Gastroesophageal sphincter (tissue), 4 donors: ENCODE measurements at regions not wholly inside any gene's neighbourhood (a gene's known extent, or its start where the extent isn't known, plus 50 kb on each side); places are given as distances from the start of the nearest gene placed in this dataset.

ENCODE experiments used
- ATAC-seq: fragments of 150-250 bp; one replicate; pipeline ENCODE4 v1.9.1; 2016; ENCODE audit warnings: mild to moderate bottlenecking, moderate library complexity
- H3K27ac ChIP-seq, 4 donors: fragments of 200-600 bp; sonication (generic) in 3 of 4; 1 replicate in 3 of 4; 2 replicates in 1 of 4; pipeline ENCODE4 v1.5.1; 2016 to 2019
- H3K27me3 ChIP-seq: fragments of 200-600 bp; sonication (generic); one replicate; pipeline ENCODE4 v1.5.1; 2019
- H3K36me3 ChIP-seq, 2 donors: fragments of 200-600 bp; sonication (generic); one replicate each; pipeline ENCODE4 v1.5.1; 2019; ENCODE audit warnings: control low read depth in 1 of 2
- H3K4me1 ChIP-seq, 3 donors: fragments of 200-600 bp; sonication (generic); 1 replicate in 2 of 3; 2 replicates in 1 of 3; pipeline ENCODE4 v1.5.1; 2016 to 2019; ENCODE audit warnings: control low read depth in 2 of 3
- H3K4me3 ChIP-seq, 2 donors: fragments of 200-600 bp; sonication (generic); one replicate each; pipeline ENCODE4 v1.5.1; 2019; ENCODE audit warnings: mild to moderate bottlenecking in 1 of 2, moderate library complexity in 1 of 2
- H3K9me3 ChIP-seq, 3 donors: fragments of 200-600 bp; sonication (generic); one replicate each; pipeline ENCODE4 v1.5.1; 2017 to 2019; ENCODE audit warnings: control low read depth in 2 of 3
- EP300 ChIP-seq: sonication (generic); formaldehyde crosslinking; IDR thresholded peaks from one replicate; pipeline ENCODE4 v1.6.1; 2017; ENCODE audit warnings: antibody characterized with exemption, mild to moderate bottlenecking
- POLR2A ChIP-seq, 2 donors: fragments of 450-650 bp; IDR thresholded peaks; one replicate each; pipeline ENCODE4 v1.6.1; 2017; ENCODE audit warnings: antibody characterized with exemption in 2 of 2, mild to moderate bottlenecking in 2 of 2, moderate library complexity in 1 of 2
- POLR2AphosphoS5 ChIP-seq: sonication (generic); formaldehyde crosslinking; IDR thresholded peaks from one replicate; pipeline ENCODE4 v1.6.1; 2017; ENCODE audit warnings: antibody characterized with exemption
- WGBS, 2 donors: methylation state at CpG; one replicate each; pipeline ENCODE4 v1.1.5; 2018; ENCODE audit warnings: low coverage in 1 of 2; 5-methylcytosine and 5-hydroxymethylcytosine counted together
- TF ChIP-seq, protein P1 (sequence below), 4 experiments: fragments of 200-600 bp in 2 of 4; fragments of 450-650 bp in 2 of 4; sonication (generic) in 1 of 4; IDR thresholded peaks; one replicate each; pipeline ENCODE4 v1.5.1; 2017 to 2019; ENCODE audit warnings: antibody characterized with exemption in 4 of 4, mild to moderate bottlenecking in 2 of 4, moderate library complexity in 2 of 4

DNA sequence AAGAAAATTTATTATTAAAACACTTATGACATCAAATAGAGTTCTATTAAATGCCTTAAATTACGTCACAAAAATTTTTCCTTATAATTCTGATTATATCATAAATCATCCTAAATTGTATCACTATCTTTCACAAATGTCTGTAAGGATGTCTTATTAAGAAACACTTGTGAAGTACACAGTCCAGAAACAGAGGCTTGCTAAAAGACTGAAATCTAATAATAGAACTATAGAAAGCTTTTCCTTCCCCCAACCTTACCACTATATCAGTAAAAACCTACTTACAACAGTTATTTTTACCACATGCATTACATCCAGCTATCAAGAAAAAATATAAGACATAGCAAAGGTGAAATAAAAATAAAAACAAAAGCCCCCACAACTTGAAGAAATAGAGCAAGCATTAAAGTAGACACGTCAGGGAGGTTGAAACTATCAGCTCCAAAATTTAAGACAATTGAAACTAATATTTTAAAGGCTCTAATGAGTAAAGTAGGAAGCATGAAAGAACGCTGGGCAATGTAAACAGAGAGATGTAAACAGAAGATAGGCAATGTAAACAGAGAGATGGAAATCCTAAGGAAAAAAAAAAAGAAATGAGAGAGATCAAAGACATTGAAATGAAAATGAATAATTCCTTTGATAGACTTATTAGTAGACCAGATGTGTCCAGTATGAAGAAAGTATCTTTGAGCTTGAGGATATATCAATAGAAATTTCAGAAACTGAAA, 94.9 kb upstream of the TECRL start:
- Histone ChIP-seq H3K27ac (no peak overlapping the region), H3K27me3 (no peaks in the 10 kb centered on the region), H3K36me3 (no peaks in the 10 kb centered on the region), H3K9me3 (no peaks in the 10 kb centered on the region), H3K4me1 (no peaks in the 10 kb centered on the region), H3K4me3 (no peak overlapping the region)
- 20 to 31% methylated on average over 3 of the region's 3 CpGs for WGBS, 2 donors
- ATAC-seq = no peak
- TF ChIP-seq POLR2A (IDR thresholded peaks at IDR 0.05) (no peak), POLR2AphosphoS5 (no peak)
- TF ChIP-seq, protein P1, sequence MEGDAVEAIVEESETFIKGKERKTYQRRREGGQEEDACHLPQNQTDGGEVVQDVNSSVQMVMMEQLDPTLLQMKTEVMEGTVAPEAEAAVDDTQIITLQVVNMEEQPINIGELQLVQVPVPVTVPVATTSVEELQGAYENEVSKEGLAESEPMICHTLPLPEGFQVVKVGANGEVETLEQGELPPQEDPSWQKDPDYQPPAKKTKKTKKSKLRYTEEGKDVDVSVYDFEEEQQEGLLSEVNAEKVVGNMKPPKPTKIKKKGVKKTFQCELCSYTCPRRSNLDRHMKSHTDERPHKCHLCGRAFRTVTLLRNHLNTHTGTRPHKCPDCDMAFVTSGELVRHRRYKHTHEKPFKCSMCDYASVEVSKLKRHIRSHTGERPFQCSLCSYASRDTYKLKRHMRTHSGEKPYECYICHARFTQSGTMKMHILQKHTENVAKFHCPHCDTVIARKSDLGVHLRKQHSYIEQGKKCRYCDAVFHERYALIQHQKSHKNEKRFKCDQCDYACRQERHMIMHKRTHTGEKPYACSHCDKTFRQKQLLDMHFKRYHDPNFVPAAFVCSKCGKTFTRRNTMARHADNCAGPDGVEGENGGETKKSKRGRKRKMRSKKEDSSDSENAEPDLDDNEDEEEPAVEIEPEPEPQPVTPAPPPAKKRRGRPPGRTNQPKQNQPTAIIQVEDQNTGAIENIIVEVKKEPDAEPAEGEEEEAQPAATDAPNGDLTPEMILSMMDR (IDR thresholded peaks at IDR 0.05) = no peak

DNA sequence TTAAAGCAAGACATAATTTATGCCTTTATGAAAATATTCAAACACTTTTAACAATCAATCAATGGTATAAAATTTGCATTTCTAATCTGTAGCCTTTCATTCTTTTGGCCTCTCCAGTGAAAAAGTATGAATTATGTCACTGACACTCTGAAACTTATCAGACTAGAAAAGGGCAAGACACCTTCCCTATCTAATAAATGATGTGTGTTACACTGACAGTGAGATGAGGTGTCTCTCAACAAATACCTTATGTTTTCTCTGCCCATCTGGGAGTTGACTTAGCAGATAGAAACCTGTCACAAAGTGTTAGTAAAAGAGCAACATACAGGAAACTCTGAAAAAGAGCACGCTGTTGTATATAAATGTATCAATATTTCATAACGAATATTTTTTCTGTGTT, 94.2 kb upstream of the TECRL start:
- Histone ChIP-seq H3K4me1 (no peaks in the 10 kb centered on the region), H3K9me3 (no peaks in the 10 kb centered on the region), H3K4me3 (no peak overlapping the region), H3K36me3 (no peaks in the 10 kb centered on the region), H3K27me3 (no peaks in the 10 kb centered on the region), H3K27ac (no peak overlapping the region)
- ATAC-seq = no peak
- 14 to 35% methylated on average over 2 of the region's 2 CpGs for WGBS, 2 donors
- no peak for TF ChIP-seq POLR2AphosphoS5
- no peak for TF ChIP-seq EP300
- no peak for TF ChIP-seq POLR2A (IDR thresholded peaks at IDR 0.05)
- TF ChIP-seq, protein P1 (IDR thresholded peaks at IDR 0.05) = no peak

DNA sequence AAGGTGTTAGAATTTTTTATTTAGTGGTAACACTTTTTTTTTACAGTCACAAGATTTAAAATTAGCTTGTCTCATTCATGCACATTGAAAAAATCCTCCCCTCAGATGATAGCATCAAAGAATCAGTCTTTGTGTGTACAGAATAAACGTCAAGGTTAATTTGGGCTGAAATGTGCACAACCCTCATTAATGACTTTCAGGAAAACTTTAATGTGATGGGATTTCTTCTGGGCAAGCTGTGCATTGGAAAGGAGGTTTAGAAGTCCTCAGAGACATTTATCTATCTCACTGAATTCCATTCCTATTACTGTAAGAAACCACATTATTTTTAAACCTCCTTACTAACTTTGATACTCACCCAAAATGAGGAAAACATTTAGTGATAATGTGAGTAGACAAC, 88.2 kb upstream of the TECRL start:
- Histone ChIP-seq H3K36me3 (no peaks in the 10 kb centered on the region), H3K27ac (no peak overlapping the region), H3K9me3 (no peaks in the 10 kb centered on the region), H3K27me3 (no peaks in the 10 kb centered on the region), H3K4me1 (no peaks in the 10 kb centered on the region), H3K4me3 (no peak overlapping the region)
- WGBS, 2 donors = 0 to 17% methylated on average over 1 of the region's 1 CpG
- TF ChIP-seq POLR2AphosphoS5 (no peak), EP300 (no peak)
- TF ChIP-seq, protein P1 (IDR thresholded peaks at IDR 0.05) = no peak
- no peak for ATAC-seq

DNA sequence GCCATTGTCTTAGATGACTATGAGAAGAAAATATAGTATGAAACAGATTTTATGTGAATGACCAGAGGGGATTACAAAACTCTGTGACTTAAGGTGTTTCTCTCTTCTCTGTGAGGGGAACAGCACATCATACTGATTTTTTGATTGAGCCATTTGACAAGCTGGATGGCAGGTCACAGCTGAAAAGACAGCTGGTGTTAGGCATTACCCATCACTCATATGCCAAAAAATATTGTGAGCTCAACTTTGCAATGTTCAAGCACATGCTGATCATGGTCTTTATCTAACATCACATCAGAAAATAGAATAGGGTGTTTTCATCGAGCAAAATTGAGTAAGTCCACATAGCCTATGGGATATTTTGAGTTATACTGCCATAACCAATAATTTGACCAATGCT, 86.7 kb upstream of the TECRL start:
- Histone ChIP-seq H3K9me3 (no peaks in the 10 kb centered on the region), H3K27me3 (no peaks in the 10 kb centered on the region), H3K4me1 (no peaks in the 10 kb centered on the region), H3K36me3 (no peaks in the 10 kb centered on the region), H3K4me3 (no peak overlapping the region), H3K27ac (no peak overlapping the region)
- no peak for ATAC-seq
- TF ChIP-seq EP300 = no peak
- TF ChIP-seq, protein P1 (IDR thresholded peaks at IDR 0.05) = no peak
- WGBS, 2 donors = 82 to 88% methylated on average over 1 of the region's 1 CpG

DNA sequence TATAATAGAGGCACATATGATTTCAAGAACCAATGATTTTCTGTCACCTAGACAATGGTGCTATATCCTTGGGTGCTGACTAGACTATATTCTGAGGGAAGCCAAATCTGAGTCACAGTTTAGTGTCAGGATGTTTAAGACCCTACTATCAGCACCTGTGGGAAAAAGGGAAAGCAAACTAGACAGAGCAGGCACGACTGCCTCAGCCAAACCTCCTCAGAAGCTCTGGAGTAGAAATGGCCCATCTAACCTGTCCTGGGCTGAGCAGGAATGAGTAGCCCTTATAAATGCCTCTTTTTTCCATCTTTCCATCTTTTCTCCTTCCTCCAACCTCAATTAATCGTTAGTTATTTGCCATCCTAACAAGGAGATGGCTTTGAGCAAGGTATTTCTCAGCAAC, 80.4 kb upstream of the TECRL start:
- 46 to 55% methylated on average over 2 of the region's 2 CpGs for WGBS, 2 donors
- TF ChIP-seq POLR2AphosphoS5 (no peak), EP300 (no peak), POLR2A (IDR thresholded peaks at IDR 0.05) (no peak)
- TF ChIP-seq, protein P1 (IDR thresholded peaks at IDR 0.05) = no peak
- Histone ChIP-seq H3K27me3 (no peaks in the 10 kb centered on the region), H3K9me3 (no peaks in the 10 kb centered on the region), H3K36me3 (no peaks in the 10 kb centered on the region), H3K4me1 (no peaks in the 10 kb centered on the region), H3K27ac (no peak overlapping the region), H3K4me3 (no peak overlapping the region)
- ATAC-seq = no peak
